SK-N-SH (cell line): ENCODE measurements at regions not wholly inside any gene's neighbourhood (a gene's known extent, or its start where the extent isn't known, plus 50 kb on each side); places are given as distances from the start of the nearest gene placed in this dataset.

Experiments
- CTCF ChIA-PET: fragments of 300-600, 350-600 bp; formaldehyde crosslinking; extraction: SDS; loops from one replicate; lab custom pipeline; 2021; lab: Yijun Ruan, JAX
- POLR2A ChIA-PET: fragments of 350-600 bp; sonication (Branson Sonifier 250); formaldehyde crosslinking; extraction: SDS; loops from one replicate; lab custom pipeline; 2020; ENCODE audit warnings: antibody characterized with exemption, inconsistent platforms; lab: Yijun Ruan, JAX
- DNase-seq: peaks from one replicate; pipeline ENCODE4 v3.0.0; 2012
- H2AFZ ChIP-seq: fragments of 200-600 bp; sonication (generic); 2 replicates; pipeline ENCODE4 v1.8.1; 2016; ENCODE audit warnings: antibody characterized with exemption, mild to moderate bottlenecking, low read depth
- H3F3A ChIP-seq: fragments of 200-600 bp; sonication (generic); replicated peaks from 2 replicates; pipeline ENCODE3; 2016; ENCODE audit warnings: antibody characterized with exemption, mild to moderate bottlenecking; ENCODE audit not compliant: insufficient read depth
- H3K27ac ChIP-seq, 2 experiments: fragments of 200-500 bp in 1 of 2; fragments of 200-600 bp in 1 of 2; sonication (Bioruptor generic) in 1 of 2; sonication (generic), shearing (Covaris generic) in 1 of 2; 2 replicates each; pipeline versions ENCODE4 v1.5.1 to v1.6.1; 2014 to 2016; ENCODE audit warnings: low read depth in 2 of 2, inconsistent platforms in 1 of 2, low read length in 1 of 2, mild to moderate bottlenecking in 1 of 2, mixed read lengths in 1 of 2
- H3K27me3 ChIP-seq: fragments of 200-600 bp; sonication (generic), shearing (Covaris generic); 2 replicates; pipeline ENCODE4 v1.6.1; 2016; ENCODE audit warnings: mixed run types; ENCODE audit not compliant: insufficient read depth
- H3K36me3 ChIP-seq, 2 experiments: fragments of 200-500 bp in 1 of 2; fragments of 200-600 bp in 1 of 2; sonication (Bioruptor generic) in 1 of 2; sonication (generic) in 1 of 2; replicated peaks in 1 of 2; 2 replicates each; pipeline versions ENCODE3 to v1.5.1; 2014 to 2016; ENCODE audit warnings: low read length in 1 of 2, mild to moderate bottlenecking in 1 of 2; ENCODE audit not compliant: insufficient read depth in 2 of 2, control insufficient read depth in 1 of 2
- H3K4me1 ChIP-seq, 2 experiments: fragments of 200-500 bp in 1 of 2; fragments of 200-600 bp in 1 of 2; sonication (Bioruptor generic) in 1 of 2; sonication (generic), shearing (Covaris generic) in 1 of 2; 2 replicates each; pipeline versions ENCODE4 v1.5.1 to v1.6.1; 2014 to 2016; ENCODE audit warnings: low read depth in 1 of 2, low read length in 1 of 2, mixed run types in 1 of 2; ENCODE audit not compliant: insufficient read depth in 2 of 2, control insufficient read depth in 1 of 2
- H3K4me2 ChIP-seq: fragments of 200-600 bp; sonication (generic), shearing (Covaris generic); 2 replicates; pipeline ENCODE4 v1.6.1; 2017; ENCODE audit warnings: mixed run types
- H3K4me3 ChIP-seq, 2 experiments: fragments of 200-500 bp in 1 of 2; fragments of 200-600 bp in 1 of 2; sonication (Bioruptor generic) in 1 of 2; sonication (generic), shearing (Covaris generic) in 1 of 2; 2 replicates each; pipeline versions ENCODE4 v1.5.1 to v1.8.1; 2014 to 2016; ENCODE audit warnings: low read depth in 2 of 2, inconsistent platforms in 1 of 2, low read length in 1 of 2, mild to moderate bottlenecking in 1 of 2, mixed read lengths in 1 of 2, moderate library complexity in 1 of 2
- H3K79me2 ChIP-seq: fragments of 200-600 bp; sonication (generic); 2 replicates; pipeline ENCODE4 v1.8.1; 2017; ENCODE audit warnings: mild to moderate bottlenecking; ENCODE audit not compliant: insufficient read depth
- H3K9ac ChIP-seq: fragments of 200-600 bp; sonication (generic); 2 replicates; pipeline ENCODE4 v1.6.1; 2017; ENCODE audit warnings: mixed run types
- H3K9me2 ChIP-seq: fragments of 200-600 bp; sonication (generic); 2 replicates; pipeline ENCODE4 v1.6.1; 2017; ENCODE audit warnings: mixed run types
- H3K9me3 ChIP-seq: fragments of 200-600 bp; sonication (generic); 2 replicates; pipeline ENCODE4 v1.6.1; 2017; ENCODE audit warnings: mixed run types, mild to moderate bottlenecking, moderate library complexity
- H4K20me1 ChIP-seq: fragments of 200-600 bp; sonication (generic); 2 replicates; pipeline ENCODE4 v1.6.1; 2017; ENCODE audit warnings: mild to moderate bottlenecking, mixed run types; ENCODE audit not compliant: insufficient read depth
- CHD2 ChIP-seq: fragments of 150-350 bp; IDR thresholded peaks from 2 replicates; pipeline ENCODE4 v1.6.1; 2018; ENCODE audit warnings: low read length; ENCODE audit not compliant: partially characterized antibody
- ELF1 ChIP-seq: IDR thresholded peaks from 2 replicates; pipeline ENCODE4 v1.4.0; 2012
- FOXM1 ChIP-seq: IDR thresholded peaks from 2 replicates; pipeline ENCODE4 v1.4.0; 2012; ENCODE audit warnings: low read depth, mild to moderate bottlenecking
- GABPA ChIP-seq: IDR thresholded peaks from 2 replicates; pipeline ENCODE4 v1.4.0; 2012; ENCODE audit warnings: low read depth, mild to moderate bottlenecking
- JUND ChIP-seq: IDR thresholded peaks from 2 replicates; pipeline ENCODE4 v1.4.0; 2012
- MAX ChIP-seq: IDR thresholded peaks from 2 replicates; pipeline ENCODE4 v1.4.0; 2012; ENCODE audit warnings: low read depth
- MXI1 ChIP-seq: IDR thresholded peaks from 2 replicates; pipeline ENCODE4 v1.6.1; 2012; ENCODE audit warnings: mild to moderate bottlenecking, low read depth, low read length, improper control_type of control experiment
- POLR2AphosphoS5 ChIP-seq: IDR thresholded peaks from 2 replicates; pipeline ENCODE4 v1.6.1; 2012; ENCODE audit warnings: low read depth, low read length
- RAD21 ChIP-seq: IDR thresholded peaks from 2 replicates; pipeline ENCODE4 v1.6.1; 2012; ENCODE audit warnings: mild to moderate bottlenecking, low read length
- RCOR1 ChIP-seq: fragments of 150-350 bp; IDR thresholded peaks from 2 replicates; pipeline ENCODE4 v1.6.1; 2017; ENCODE audit warnings: antibody characterized with exemption, low read length
- RFX5 ChIP-seq: IDR thresholded peaks from 2 replicates; pipeline ENCODE4 v1.6.1; 2012; ENCODE audit warnings: mild to moderate bottlenecking, improper control_type of control experiment, low read length
- RXRA ChIP-seq: IDR thresholded peaks from 2 replicates; pipeline ENCODE4 v1.4.0; 2012; ENCODE audit warnings: low read depth, mild to moderate bottlenecking, borderline replicate concordance
- SMC3 ChIP-seq: IDR thresholded peaks from 2 replicates; pipeline ENCODE4 v1.6.1; 2012; ENCODE audit warnings: low read depth, low read length, improper control_type of control experiment
- TEAD4 ChIP-seq: IDR thresholded peaks from 2 replicates; pipeline ENCODE4 v1.4.0; 2012; ENCODE audit warnings: mild to moderate bottlenecking, borderline replicate concordance; ENCODE audit not compliant: insufficient read depth
- YY1 ChIP-seq: IDR thresholded peaks from 2 replicates; pipeline ENCODE4 v1.4.0; 2012; ENCODE audit warnings: low read depth, mild to moderate bottlenecking
- ZBTB33 ChIP-seq: IDR thresholded peaks from 2 replicates; pipeline ENCODE4 v1.4.0; 2012; ENCODE audit warnings: low read depth, borderline replicate concordance
- TF ChIP-seq, protein P1 (sequence below): fragments of 150-350 bp; IDR thresholded peaks from 2 replicates; pipeline ENCODE4 v1.6.1; 2016; ENCODE audit warnings: mild to moderate bottlenecking, low read depth, low read length
- TF ChIP-seq, protein P2 (sequence below): IDR thresholded peaks from 2 replicates; pipeline ENCODE4 v1.6.1; 2012; ENCODE audit warnings: mild to moderate bottlenecking, low read depth, low read length, moderate library complexity
- TF ChIP-seq, protein P3 (sequence below): IDR thresholded peaks from 2 replicates; pipeline ENCODE4; 2012

GRCh38 chr5:89098199-89098756, 215.3 kb upstream of the MEF2C start:
- no peaks in the 10 kb centered on the region for H4K20me1 ChIP-seq
- no peaks in the 10 kb centered on the region for H3K9me2 ChIP-seq
- DNase-seq = no peak
- no peaks in the 10 kb centered on the region for H3K4me1 ChIP-seq
- no peaks in the 10 kb centered on the region for H3F3A ChIP-seq
- H3K4me2 ChIP-seq = no peak overlapping the region
- no peaks in the 10 kb centered on the region for H3K9me3 ChIP-seq
- H3K79me2 ChIP-seq = no peaks in the 10 kb centered on the region
- TF ChIP-seq, protein P1, sequence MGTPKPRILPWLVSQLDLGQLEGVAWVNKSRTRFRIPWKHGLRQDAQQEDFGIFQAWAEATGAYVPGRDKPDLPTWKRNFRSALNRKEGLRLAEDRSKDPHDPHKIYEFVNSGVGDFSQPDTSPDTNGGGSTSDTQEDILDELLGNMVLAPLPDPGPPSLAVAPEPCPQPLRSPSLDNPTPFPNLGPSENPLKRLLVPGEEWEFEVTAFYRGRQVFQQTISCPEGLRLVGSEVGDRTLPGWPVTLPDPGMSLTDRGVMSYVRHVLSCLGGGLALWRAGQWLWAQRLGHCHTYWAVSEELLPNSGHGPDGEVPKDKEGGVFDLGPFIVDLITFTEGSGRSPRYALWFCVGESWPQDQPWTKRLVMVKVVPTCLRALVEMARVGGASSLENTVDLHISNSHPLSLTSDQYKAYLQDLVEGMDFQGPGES = no peak
- TF ChIP-seq MAX = no peak
- TF ChIP-seq FOXM1 = no peak
- TF ChIP-seq, protein P2, sequence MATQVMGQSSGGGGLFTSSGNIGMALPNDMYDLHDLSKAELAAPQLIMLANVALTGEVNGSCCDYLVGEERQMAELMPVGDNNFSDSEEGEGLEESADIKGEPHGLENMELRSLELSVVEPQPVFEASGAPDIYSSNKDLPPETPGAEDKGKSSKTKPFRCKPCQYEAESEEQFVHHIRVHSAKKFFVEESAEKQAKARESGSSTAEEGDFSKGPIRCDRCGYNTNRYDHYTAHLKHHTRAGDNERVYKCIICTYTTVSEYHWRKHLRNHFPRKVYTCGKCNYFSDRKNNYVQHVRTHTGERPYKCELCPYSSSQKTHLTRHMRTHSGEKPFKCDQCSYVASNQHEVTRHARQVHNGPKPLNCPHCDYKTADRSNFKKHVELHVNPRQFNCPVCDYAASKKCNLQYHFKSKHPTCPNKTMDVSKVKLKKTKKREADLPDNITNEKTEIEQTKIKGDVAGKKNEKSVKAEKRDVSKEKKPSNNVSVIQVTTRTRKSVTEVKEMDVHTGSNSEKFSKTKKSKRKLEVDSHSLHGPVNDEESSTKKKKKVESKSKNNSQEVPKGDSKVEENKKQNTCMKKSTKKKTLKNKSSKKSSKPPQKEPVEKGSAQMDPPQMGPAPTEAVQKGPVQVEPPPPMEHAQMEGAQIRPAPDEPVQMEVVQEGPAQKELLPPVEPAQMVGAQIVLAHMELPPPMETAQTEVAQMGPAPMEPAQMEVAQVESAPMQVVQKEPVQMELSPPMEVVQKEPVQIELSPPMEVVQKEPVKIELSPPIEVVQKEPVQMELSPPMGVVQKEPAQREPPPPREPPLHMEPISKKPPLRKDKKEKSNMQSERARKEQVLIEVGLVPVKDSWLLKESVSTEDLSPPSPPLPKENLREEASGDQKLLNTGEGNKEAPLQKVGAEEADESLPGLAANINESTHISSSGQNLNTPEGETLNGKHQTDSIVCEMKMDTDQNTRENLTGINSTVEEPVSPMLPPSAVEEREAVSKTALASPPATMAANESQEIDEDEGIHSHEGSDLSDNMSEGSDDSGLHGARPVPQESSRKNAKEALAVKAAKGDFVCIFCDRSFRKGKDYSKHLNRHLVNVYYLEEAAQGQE = no peak
- TF ChIP-seq RFX5 = no peak
- TF ChIP-seq RXRA = no peak
- TF ChIP-seq RAD21 = no peak
- TF ChIP-seq CHD2 = no peak
- TF ChIP-seq YY1 = no peak
- TF ChIP-seq, protein P3, sequence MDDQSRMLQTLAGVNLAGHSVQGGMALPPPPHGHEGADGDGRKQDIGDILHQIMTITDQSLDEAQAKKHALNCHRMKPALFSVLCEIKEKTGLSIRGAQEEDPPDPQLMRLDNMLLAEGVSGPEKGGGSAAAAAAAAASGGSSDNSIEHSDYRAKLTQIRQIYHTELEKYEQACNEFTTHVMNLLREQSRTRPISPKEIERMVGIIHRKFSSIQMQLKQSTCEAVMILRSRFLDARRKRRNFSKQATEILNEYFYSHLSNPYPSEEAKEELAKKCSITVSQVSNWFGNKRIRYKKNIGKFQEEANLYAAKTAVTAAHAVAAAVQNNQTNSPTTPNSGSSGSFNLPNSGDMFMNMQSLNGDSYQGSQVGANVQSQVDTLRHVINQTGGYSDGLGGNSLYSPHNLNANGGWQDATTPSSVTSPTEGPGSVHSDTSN = no peak
- TF ChIP-seq TEAD4 = no peak
- TF ChIP-seq MXI1 = no peak
- no peak for TF ChIP-seq ZBTB33
- TF ChIP-seq RCOR1 = no peak
- no peak for TF ChIP-seq JUND
- TF ChIP-seq ELF1 = no peak
- TF ChIP-seq SMC3 = no peak
- TF ChIP-seq POLR2AphosphoS5 = no peak
- TF ChIP-seq GABPA = no peak
- no peak overlapping the region for H3K9ac ChIP-seq
- H3K36me3 ChIP-seq = no peaks in the 10 kb centered on the region
- ChIA-PET POLR2A (no interaction called here), CTCF (no interaction called here)
- H3K27me3 ChIP-seq = no peaks in the 10 kb centered on the region
- H3K4me3 ChIP-seq = no peak overlapping the region
- no peak overlapping the region for H2AFZ ChIP-seq
- H3K27ac ChIP-seq = no peak overlapping the region
